Small intestine (tissue), 7 donors: ENCODE measurements at regions not wholly inside any gene's neighbourhood (a gene's known extent, or its start where the extent isn't known, plus 50 kb on each side); places are given as distances from the start of the nearest gene placed in this dataset.

Source experiments
- DNase-seq, 2 donors: peaks; one replicate each; pipeline versions ENCODE4 v3.0.0 to v3.0.0-alpha.2; 2013
- FAIRE-seq: peaks from 2 replicates; lab custom pipeline; 2012; peaks lifted over from hg19 to GRCh38; lab: Jason Lieb, UNC
- H3K27ac ChIP-seq, 3 donors: one replicate each; pipeline ENCODE4 v1.5.1; 2013; ENCODE audit warnings: low read length in 2 of 3, mild to moderate bottlenecking in 2 of 3, control low read depth in 1 of 3, inconsistent platforms in 1 of 3, low read depth in 1 of 3, moderate library complexity in 1 of 3
- H3K27me3 ChIP-seq, 3 donors: one replicate each; pipeline ENCODE4 v1.6.1; 2013; ENCODE audit warnings: low read length in 3 of 3, inconsistent platforms in 1 of 3; ENCODE audit not compliant: control insufficient read depth in 3 of 3, insufficient read depth in 3 of 3
- H3K36me3 ChIP-seq, 3 donors: one replicate each; pipeline ENCODE4 v1.6.1; 2013; ENCODE audit warnings: low read length in 3 of 3, inconsistent platforms in 1 of 3, low read depth in 1 of 3, mild to moderate bottlenecking in 1 of 3, moderate library complexity in 1 of 3; ENCODE audit not compliant: control insufficient read depth in 3 of 3, insufficient read depth in 2 of 3
- H3K4me1 ChIP-seq, 3 donors: one replicate each; pipeline ENCODE4 v1.6.1; 2013; ENCODE audit warnings: low read length in 2 of 3, inconsistent platforms in 1 of 3, low read depth in 1 of 3, mild to moderate bottlenecking in 1 of 3, moderate library complexity in 1 of 3; ENCODE audit not compliant: control insufficient read depth in 3 of 3, insufficient read depth in 2 of 3
- H3K4me3 ChIP-seq, 3 donors: one replicate each; pipeline ENCODE4 v1.5.1; 2013; ENCODE audit warnings: low read length in 3 of 3, control low read depth in 1 of 3, inconsistent platforms in 1 of 3, low read depth in 1 of 3, mild to moderate bottlenecking in 1 of 3, moderate library complexity in 1 of 3
- H3K9me3 ChIP-seq, 2 donors: one replicate each; pipeline ENCODE4 v1.6.1; 2013; ENCODE audit warnings: low read depth in 1 of 2, low read length in 1 of 2; ENCODE audit not compliant: control insufficient read depth in 2 of 2, insufficient read depth in 1 of 2
- WGBS, 3 donors: extraction: QIAGEN DNeasy Blood & Tissue Kit; methylation state at CpG; one replicate each; pipeline ENCODE4 v1.1.7; 2013; 5-methylcytosine and 5-hydroxymethylcytosine counted together
- donor health status: healthy with polysubstance abuse.
- donor health status: control.
- donor health status: control.
- donor health status: Bipolar disorder and iron deficiency.
- donor health status: healthy.

DNA sequence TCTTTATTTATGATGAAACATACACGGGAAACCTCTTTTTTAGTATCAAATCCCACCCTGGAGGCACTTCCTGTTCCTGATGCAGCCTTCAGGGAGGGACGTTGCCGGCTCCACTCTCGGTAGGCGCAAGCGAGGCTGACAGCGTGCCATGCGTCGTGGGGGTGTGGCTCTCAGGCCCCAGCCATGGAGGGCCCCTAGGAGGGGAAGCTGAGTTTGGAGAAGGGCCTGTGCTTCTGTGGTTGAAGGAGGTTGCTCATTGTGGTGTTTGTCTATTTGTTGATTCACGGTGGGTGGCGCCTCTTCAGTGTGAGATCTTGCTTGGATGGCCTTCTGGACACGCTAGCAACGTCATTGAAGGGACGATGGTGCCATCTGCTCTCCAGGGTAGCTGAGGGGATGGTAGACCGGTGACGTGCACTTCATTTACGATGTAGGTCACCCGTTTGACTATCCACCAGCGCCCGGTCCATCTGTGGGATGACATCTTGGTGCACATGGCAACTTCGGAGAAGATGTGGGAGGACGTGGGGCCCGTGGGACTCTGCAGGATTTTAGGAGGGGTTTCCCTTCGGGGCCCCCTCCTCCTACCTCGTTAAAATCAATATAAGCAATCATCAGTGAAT, 126.3 kb upstream of the RTL1 start:
- DNase-seq (no peak), FAIRE-seq (no peak)
- Histone ChIP-seq H3K4me3 (no peak overlapping the region), H3K9me3 (no peaks in the 10 kb centered on the region), H3K4me1 (no peaks in the 10 kb centered on the region), H3K27me3 (no peaks in the 10 kb centered on the region), H3K27ac (no peak overlapping the region), H3K36me3 (peaks cover 0 to 4% (median 0%) of the 10 kb centered on the region in 3 donors)
- 85 to 91% (median 87%) methylated on average over 25 of the region's 25 CpGs for WGBS, 3 donors

- H3K4me1 ChIP-seq = no peaks in the 10 kb centered on the region
- H3K9me3 ChIP-seq = no peaks in the 10 kb centered on the region
- no peak for FAIRE-seq
- H3K4me3 ChIP-seq = no peak overlapping the region
- 83 to 90% (median 85%) methylated on average over 14 of the region's 14 CpGs for WGBS, 3 donors
- H3K27me3 ChIP-seq = no peaks in the 10 kb centered on the region
- H3K27ac ChIP-seq = no peak overlapping the region
- no peak for DNase-seq
- H3K36me3 ChIP-seq = peaks cover 0 to 4% (median 0%) of the 10 kb centered on the region in 3 donors
Observed at GRCh38 chr14:101030586-101030985, 127.1 kb upstream of the RTL1 start.

- Histone ChIP-seq H3K4me1 (no peaks in the 10 kb centered on the region), H3K4me3 (no peak overlapping the region), H3K27ac (no peak overlapping the region), H3K36me3 (peaks cover 0 to 4% (median 0%) of the 10 kb centered on the region in 3 donors), H3K9me3 (no peaks in the 10 kb centered on the region), H3K27me3 (no peaks in the 10 kb centered on the region)
- DNase-seq (no peak), FAIRE-seq (no peak)
- WGBS, 3 donors = 87 to 91% (median 88%) methylated on average over 14 of the region's 14 CpGs
Observed at GRCh38 chr14:101031186-101031585, 127.7 kb upstream of the RTL1 start.

GRCh38 chr14:101031721-101032120, 128.2 kb upstream of the RTL1 start:
- no peak for FAIRE-seq
- 89% methylated on average over 17 of the region's 17 CpGs for WGBS, 3 donors

DNA sequence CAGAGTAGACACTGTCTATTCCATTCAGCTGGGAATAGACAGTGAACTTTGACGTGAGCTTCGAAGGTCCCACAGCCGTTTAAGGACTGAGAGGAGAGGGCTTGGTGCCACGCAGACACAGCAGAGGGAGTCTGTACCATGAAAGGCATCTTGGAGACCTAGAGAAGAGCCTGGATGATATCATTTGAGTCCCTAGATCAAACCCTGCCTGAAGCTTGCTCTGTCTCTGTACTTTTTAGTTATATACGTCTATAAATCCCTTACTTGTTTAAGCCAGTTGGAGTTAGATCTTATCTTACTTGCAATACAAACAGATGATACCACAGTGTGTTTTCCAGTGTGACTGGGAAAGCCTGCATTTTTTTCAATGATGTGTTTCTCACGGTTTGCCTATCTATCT, 128.9 kb upstream of the RTL1 start:
- Histone ChIP-seq H3K27me3 (no peaks in the 10 kb centered on the region), H3K9me3 (no peaks in the 10 kb centered on the region), H3K36me3 (peaks cover 0 to 4% (median 0%) of the 10 kb centered on the region in 3 donors), H3K4me3 (no peak overlapping the region), H3K27ac (no peak overlapping the region), H3K4me1 (no peaks in the 10 kb centered on the region)
- 67 to 85% (median 72%) methylated on average over 6 of the region's 6 CpGs for whole genome bisulfite sequencing, 3 donors
- FAIRE-seq (no peak), DNase-seq (no peak)

More at GRCh38 chr14:101031721-101032120, 128.2 kb upstream of the RTL1 start:
- no peak overlapping the region for H3K27ac ChIP-seq
- H3K36me3 ChIP-seq = peaks cover 0 to 4% (median 0%) of the 10 kb centered on the region in 3 donors
- H3K9me3 ChIP-seq = no peaks in the 10 kb centered on the region
- no peaks in the 10 kb centered on the region for H3K27me3 ChIP-seq
- DNase-seq = no peak
- H3K4me3 ChIP-seq = no peak overlapping the region
- no peaks in the 10 kb centered on the region for H3K4me1 ChIP-seq

- DNase-seq = no peak
- Histone ChIP-seq H3K36me3 (peaks cover 0 to 3% (median 0%) of the 10 kb centered on the region in 3 donors), H3K4me3 (no peak overlapping the region), H3K9me3 (no peaks in the 10 kb centered on the region), H3K27me3 (no peaks in the 10 kb centered on the region), H3K4me1 (no peaks in the 10 kb centered on the region), H3K27ac (no peak overlapping the region)
- FAIRE-seq = no peak
- 82 to 91% (median 84%) methylated on average over 7 of the region's 7 CpGs for WGBS, 3 donors
Observed at GRCh38 chr14:101033006-101033405, 129.5 kb upstream of the RTL1 start.

- DNase-seq = no peak
- H3K4me1 ChIP-seq = no peaks in the 10 kb centered on the region
- H3K36me3 ChIP-seq = peaks cover 0 to 2% (median 0%) of the 10 kb centered on the region in 3 donors
- no peaks in the 10 kb centered on the region for H3K27me3 ChIP-seq
- no peak overlapping the region for H3K4me3 ChIP-seq
- H3K27ac ChIP-seq = no peak overlapping the region
- FAIRE-seq = no peak
- H3K9me3 ChIP-seq = no peaks in the 10 kb centered on the region
- 81 to 89% (median 85%) methylated on average over 23 of the region's 23 CpGs for WGBS, 3 donors
Observed at GRCh38 chr14:101033446-101034165, 130.1 kb upstream of the RTL1 start.

DNA sequence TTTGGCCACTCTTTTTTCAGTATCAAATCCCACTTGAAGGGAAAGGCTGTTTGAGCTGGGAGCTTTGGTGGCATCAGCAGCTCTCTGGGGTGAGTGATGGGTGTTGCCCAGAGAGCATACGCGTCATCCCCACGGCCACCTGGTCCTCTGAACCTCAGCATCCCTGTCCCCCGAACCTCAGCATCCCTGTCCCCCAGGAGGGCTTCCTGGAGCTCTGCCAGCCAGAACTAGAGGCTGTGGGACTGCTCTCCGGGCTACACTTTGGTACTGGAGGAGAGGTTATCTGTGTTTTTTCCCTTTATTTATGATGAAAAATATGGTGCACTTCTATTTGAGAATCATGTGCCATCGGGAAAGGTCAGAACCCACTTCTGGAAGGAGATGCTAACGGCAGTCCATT, 131.5 kb upstream of the RTL1 start:
- FAIRE-seq (no peak), DNase-seq (no peak)
- H3K4me3 ChIP-seq = no peak overlapping the region
- peaks cover 0 to 4% (median 0%) of the 10 kb centered on the region in 3 donors for H3K36me3 ChIP-seq
- 73 to 89% (median 81%) methylated on average over 7 of the region's 7 CpGs for WGBS, 3 donors
- H3K27me3 ChIP-seq = no peaks in the 10 kb centered on the region
- no peaks in the 10 kb centered on the region for H3K9me3 ChIP-seq
- no peaks in the 10 kb centered on the region for H3K4me1 ChIP-seq
- no peak overlapping the region for H3K27ac ChIP-seq
